SK-N-SH treated with all-trans-retinoic acid at 6 μM for 48 hours (cell line): ENCODE measurements at regions not wholly inside any gene's neighbourhood (a gene's known extent, or its start where the extent isn't known, plus 50 kb on each side); places are given as distances from the start of the nearest gene placed in this dataset.

Experiments
- CSDC2 ChIP-seq: fragments of 250-450 bp; sonication (Bioruptor Pico); IDR thresholded peaks from 2 replicates; pipeline ENCODE4 v1.5.0; 2020; ENCODE audit warnings: mild to moderate bottlenecking, moderate library complexity
- GLIS3 ChIP-seq: fragments of 250-450 bp; sonication (Bioruptor Pico); IDR thresholded peaks from 2 replicates; pipeline ENCODE4 v1.5.0; 2020; ENCODE audit warnings: mild to moderate bottlenecking, moderate library complexity
- OSR1 ChIP-seq: fragments of 250-450 bp; sonication (Bioruptor Pico); IDR thresholded peaks from 2 replicates; pipeline ENCODE4 v1.8.0; 2022; ENCODE audit warnings: moderate library complexity, mild to moderate bottlenecking, inconsistent platforms
- PATZ1 ChIP-seq: fragments of 250-450 bp; sonication (Bioruptor Pico); IDR thresholded peaks from 2 replicates; pipeline ENCODE4 v1.8.0; 2020; ENCODE audit warnings: mild to moderate bottlenecking, moderate library complexity, borderline replicate concordance
- POU6F1 ChIP-seq: fragments of 250-450 bp; sonication (Bioruptor Pico); IDR thresholded peaks from 2 replicates; pipeline ENCODE4 v1.8.0; 2021; ENCODE audit warnings: low read depth, mild to moderate bottlenecking, moderate library complexity, borderline replicate concordance
- PPARA ChIP-seq: fragments of 250-450 bp; sonication (Bioruptor Pico); IDR thresholded peaks from 2 replicates; pipeline ENCODE4 v1.5.0; 2020; ENCODE audit warnings: mild to moderate bottlenecking, borderline replicate concordance
- RARB ChIP-seq: fragments of 250-450 bp; sonication (Bioruptor Pico); IDR thresholded peaks from 2 replicates; pipeline ENCODE4 v1.8.0; 2021; ENCODE audit warnings: mild to moderate bottlenecking, moderate library complexity
- ZC3H10 ChIP-seq: fragments of 250-450 bp; sonication (Bioruptor Pico); IDR thresholded peaks from 2 replicates; pipeline ENCODE4 v1.5.1; 2021; ENCODE audit warnings: mild to moderate bottlenecking, moderate library complexity
- ZNF8 ChIP-seq: fragments of 450-650 bp; formaldehyde crosslinking; IDR thresholded peaks from 2 replicates; pipeline ENCODE4 v1.5.0; 2020; ENCODE audit warnings: mild to moderate bottlenecking, moderate library complexity
- TF ChIP-seq, protein P1 (sequence below): fragments of 250-450 bp; sonication (Bioruptor Pico); IDR thresholded peaks from 2 replicates; pipeline ENCODE4 v1.5.1; 2020; ENCODE audit warnings: low read depth, mild to moderate bottlenecking, moderate library complexity

GRCh38 chr20:9955646-9956045, 79.1 kb upstream of the ANKEF1 start:
- TF ChIP-seq PATZ1 (CRISPR knock-in tag): no peak
- TF ChIP-seq GLIS3 (CRISPR knock-in tag): no peak
- no peak for TF ChIP-seq ZC3H10 (CRISPR knock-in tag)
- no peak for TF ChIP-seq POU6F1
- no peak for TF ChIP-seq OSR1 (CRISPR knock-in tag)
- TF ChIP-seq, protein P1, sequence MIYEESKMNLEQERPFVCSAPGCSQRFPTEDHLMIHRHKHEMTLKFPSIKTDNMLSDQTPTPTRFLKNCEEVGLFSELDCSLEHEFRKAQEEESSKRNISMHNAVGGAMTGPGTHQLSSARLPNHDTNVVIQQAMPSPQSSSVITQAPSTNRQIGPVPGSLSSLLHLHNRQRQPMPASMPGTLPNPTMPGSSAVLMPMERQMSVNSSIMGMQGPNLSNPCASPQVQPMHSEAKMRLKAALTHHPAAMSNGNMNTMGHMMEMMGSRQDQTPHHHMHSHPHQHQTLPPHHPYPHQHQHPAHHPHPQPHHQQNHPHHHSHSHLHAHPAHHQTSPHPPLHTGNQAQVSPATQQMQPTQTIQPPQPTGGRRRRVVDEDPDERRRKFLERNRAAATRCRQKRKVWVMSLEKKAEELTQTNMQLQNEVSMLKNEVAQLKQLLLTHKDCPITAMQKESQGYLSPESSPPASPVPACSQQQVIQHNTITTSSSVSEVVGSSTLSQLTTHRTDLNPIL (CRISPR knock-in tag): no peak
- TF ChIP-seq RARB (CRISPR knock-in tag): no peak
- no peak for TF ChIP-seq CSDC2 (CRISPR knock-in tag)
- TF ChIP-seq ZNF8 (CRISPR knock-in tag): no peak
- TF ChIP-seq PPARA (CRISPR knock-in tag): no peak
